ENCODE measurements at regions not wholly inside any gene's neighbourhood (a gene's known extent, or its start where the extent isn't known, plus 50 kb on each side); places are given as distances from the start of the nearest gene placed in this dataset.
A peak's percentile ranks its signal among the peaks of the same experiment; 100 is the strongest.

GRCh38 chr2:41903474-41904135, 144.2 kb upstream of the PKDCC start:
- no peak for FAIRE-seq

GRCh38 chr2:41904459-41904858, 143.4 kb upstream of the PKDCC start:
- DNase-seq (ENCODE audit: low spot score) = no peak
- FAIRE-seq = no peak

More at GRCh38 chr2:41903474-41904135, 144.2 kb upstream of the PKDCC start:
- no peak for DNase-seq (ENCODE audit: low spot score)

- DNase-seq (ENCODE audit: low spot score) (no peak), FAIRE-seq (no peak)
These were observed 142.1 kb upstream of the PKDCC start for GRCh38 chr2:41905597-41906337.

GRCh38 chr2:41906338-41906725, 141.5 kb upstream of the PKDCC start:
- DNase-seq (ENCODE audit: low spot score) (no peak), FAIRE-seq (no peak)

- FAIRE-seq = no peak
- no peak for DNase-seq (ENCODE audit: low spot score)
These were observed 140.7 kb upstream of the PKDCC start for GRCh38 chr2:41907141-41907540.

- FAIRE-seq (no peak), DNase-seq (ENCODE audit: low spot score) (peak; percentile 35)
These were observed 140.0 kb upstream of the PKDCC start for GRCh38 chr2:41907771-41908207.

GRCh38 chr2:41908349-41908748, 139.5 kb upstream of the PKDCC start:
- no peak for FAIRE-seq
- no peak for DNase-seq (ENCODE audit: low spot score)

- DNase-seq (ENCODE audit: low spot score) (no peak), FAIRE-seq (no peak)
These were observed 138.2 kb upstream of the PKDCC start for GRCh38 chr2:41909584-41909983.

GRCh38 chr2:41910126-41910525, 137.7 kb upstream of the PKDCC start:
- FAIRE-seq (no peak), DNase-seq (ENCODE audit: low spot score) (no peak)

GRCh38 chr2:41911033-41911432, 136.8 kb upstream of the PKDCC start:
- DNase-seq (ENCODE audit: low spot score) (no peak), FAIRE-seq (peak; percentile 17)

GRCh38 chr2:41912337-41912736, 135.5 kb upstream of the PKDCC start:
- FAIRE-seq (no peak), DNase-seq (ENCODE audit: low spot score) (no peak)

- DNase-seq (ENCODE audit: low spot score) (no peak), FAIRE-seq (no peak)
These were observed 135.0 kb upstream of the PKDCC start for GRCh38 chr2:41912776-41913175.

GRCh38 chr2:41913311-41913710, 134.5 kb upstream of the PKDCC start:
- no peak for FAIRE-seq
- no peak for DNase-seq (ENCODE audit: low spot score)

- DNase-seq (ENCODE audit: low spot score) (no peak), FAIRE-seq (no peak)
These were observed 133.8 kb upstream of the PKDCC start for GRCh38 chr2:41913921-41914609.

GRCh38 chr2:41914936-41915335, 132.9 kb upstream of the PKDCC start:
- FAIRE-seq (no peak), DNase-seq (ENCODE audit: low spot score) (no peak)

- FAIRE-seq (no peak), DNase-seq (ENCODE audit: low spot score) (no peak)
These were observed 131.6 kb upstream of the PKDCC start for GRCh38 chr2:41916177-41916576.

- no peak for FAIRE-seq
These were observed 130.2 kb upstream of the PKDCC start for GRCh38 chr2:41917587-41917986.

GRCh38 chr2:41919135-41919534, 128.7 kb upstream of the PKDCC start:
- DNase-seq (ENCODE audit: low spot score) (no peak), FAIRE-seq (peak; percentile 9)

More at GRCh38 chr2:41917587-41917986, 130.2 kb upstream of the PKDCC start:
- DNase-seq (ENCODE audit: low spot score) = no peak

GRCh38 chr2:41920181-41920580, 127.6 kb upstream of the PKDCC start:
- DNase-seq (ENCODE audit: low spot score) (no peak), FAIRE-seq (no peak)

GRCh38 chr2:41920812-41921211, 127.0 kb upstream of the PKDCC start:
- no peak for DNase-seq (ENCODE audit: low spot score)
- no peak for FAIRE-seq

GRCh38 chr2:41922177-41922576, 125.6 kb upstream of the PKDCC start:
- no peak for DNase-seq (ENCODE audit: low spot score)
- FAIRE-seq = no peak

- DNase-seq (ENCODE audit: low spot score) (no peak), FAIRE-seq (no peak)
These were observed 124.5 kb upstream of the PKDCC start for GRCh38 chr2:41923156-41923786.
